SK-N-SH (cell line): ENCODE measurements at regions not wholly inside any gene's neighbourhood (a gene's known extent, or its start where the extent isn't known, plus 50 kb on each side); places are given as distances from the start of the nearest gene placed in this dataset.

ENCODE experiments used
- CTCF ChIA-PET: fragments of 300-600, 350-600 bp; formaldehyde crosslinking; extraction: SDS; loops from one replicate; lab custom pipeline; 2021; lab: Yijun Ruan, JAX
- POLR2A ChIA-PET: fragments of 350-600 bp; sonication (Branson Sonifier 250); formaldehyde crosslinking; extraction: SDS; loops from one replicate; lab custom pipeline; 2020; ENCODE audit warnings: antibody characterized with exemption, inconsistent platforms; lab: Yijun Ruan, JAX
- DNase-seq: peaks from one replicate; pipeline ENCODE4 v3.0.0; 2012
- H2AFZ ChIP-seq: fragments of 200-600 bp; sonication (generic); 2 replicates; pipeline ENCODE4 v1.8.1; 2016; ENCODE audit warnings: antibody characterized with exemption, mild to moderate bottlenecking, low read depth
- H3F3A ChIP-seq: fragments of 200-600 bp; sonication (generic); replicated peaks from 2 replicates; pipeline ENCODE3; 2016; ENCODE audit warnings: antibody characterized with exemption, mild to moderate bottlenecking; ENCODE audit not compliant: insufficient read depth
- H3K27ac ChIP-seq, 2 experiments: fragments of 200-500 bp in 1 of 2; fragments of 200-600 bp in 1 of 2; sonication (Bioruptor generic) in 1 of 2; sonication (generic), shearing (Covaris generic) in 1 of 2; 2 replicates each; pipeline versions ENCODE4 v1.5.1 to v1.6.1; 2014 to 2016; ENCODE audit warnings: low read depth in 2 of 2, inconsistent platforms in 1 of 2, low read length in 1 of 2, mild to moderate bottlenecking in 1 of 2, mixed read lengths in 1 of 2
- H3K27me3 ChIP-seq: fragments of 200-600 bp; sonication (generic), shearing (Covaris generic); 2 replicates; pipeline ENCODE4 v1.6.1; 2016; ENCODE audit warnings: mixed run types; ENCODE audit not compliant: insufficient read depth
- H3K36me3 ChIP-seq, 2 experiments: fragments of 200-500 bp in 1 of 2; fragments of 200-600 bp in 1 of 2; sonication (Bioruptor generic) in 1 of 2; sonication (generic) in 1 of 2; replicated peaks in 1 of 2; 2 replicates each; pipeline versions ENCODE3 to v1.5.1; 2014 to 2016; ENCODE audit warnings: low read length in 1 of 2, mild to moderate bottlenecking in 1 of 2; ENCODE audit not compliant: insufficient read depth in 2 of 2, control insufficient read depth in 1 of 2
- H3K4me1 ChIP-seq, 2 experiments: fragments of 200-500 bp in 1 of 2; fragments of 200-600 bp in 1 of 2; sonication (Bioruptor generic) in 1 of 2; sonication (generic), shearing (Covaris generic) in 1 of 2; 2 replicates each; pipeline versions ENCODE4 v1.5.1 to v1.6.1; 2014 to 2016; ENCODE audit warnings: low read depth in 1 of 2, low read length in 1 of 2, mixed run types in 1 of 2; ENCODE audit not compliant: insufficient read depth in 2 of 2, control insufficient read depth in 1 of 2
- H3K4me2 ChIP-seq: fragments of 200-600 bp; sonication (generic), shearing (Covaris generic); 2 replicates; pipeline ENCODE4 v1.6.1; 2017; ENCODE audit warnings: mixed run types
- H3K4me3 ChIP-seq, 2 experiments: fragments of 200-500 bp in 1 of 2; fragments of 200-600 bp in 1 of 2; sonication (Bioruptor generic) in 1 of 2; sonication (generic), shearing (Covaris generic) in 1 of 2; 2 replicates each; pipeline versions ENCODE4 v1.5.1 to v1.8.1; 2014 to 2016; ENCODE audit warnings: low read depth in 2 of 2, inconsistent platforms in 1 of 2, low read length in 1 of 2, mild to moderate bottlenecking in 1 of 2, mixed read lengths in 1 of 2, moderate library complexity in 1 of 2
- H3K79me2 ChIP-seq: fragments of 200-600 bp; sonication (generic); 2 replicates; pipeline ENCODE4 v1.8.1; 2017; ENCODE audit warnings: mild to moderate bottlenecking; ENCODE audit not compliant: insufficient read depth
- H3K9ac ChIP-seq: fragments of 200-600 bp; sonication (generic); 2 replicates; pipeline ENCODE4 v1.6.1; 2017; ENCODE audit warnings: mixed run types
- H3K9me2 ChIP-seq: fragments of 200-600 bp; sonication (generic); 2 replicates; pipeline ENCODE4 v1.6.1; 2017; ENCODE audit warnings: mixed run types
- H3K9me3 ChIP-seq: fragments of 200-600 bp; sonication (generic); 2 replicates; pipeline ENCODE4 v1.6.1; 2017; ENCODE audit warnings: mixed run types, mild to moderate bottlenecking, moderate library complexity
- H4K20me1 ChIP-seq: fragments of 200-600 bp; sonication (generic); 2 replicates; pipeline ENCODE4 v1.6.1; 2017; ENCODE audit warnings: mild to moderate bottlenecking, mixed run types; ENCODE audit not compliant: insufficient read depth
- EZH2phosphoT487 ChIP-seq: fragments of 200-600 bp; sonication (generic); IDR thresholded peaks from 2 replicates; pipeline ENCODE4 v1.6.1; 2017; ENCODE audit warnings: low read depth, mixed run types, mild to moderate bottlenecking, antibody characterized with exemption, moderate library complexity, borderline replicate concordance
- FOXM1 ChIP-seq: IDR thresholded peaks from 2 replicates; pipeline ENCODE4 v1.4.0; 2012; ENCODE audit warnings: low read depth, mild to moderate bottlenecking
- MEF2A ChIP-seq: IDR thresholded peaks from 2 replicates; pipeline ENCODE4 v1.4.0; 2012; ENCODE audit warnings: low read depth, borderline replicate concordance
- NRF1 ChIP-seq: IDR thresholded peaks from 2 replicates; pipeline ENCODE4 v1.6.1; 2012; ENCODE audit warnings: low read depth, mild to moderate bottlenecking, low read length
- POLR2AphosphoS5 ChIP-seq: IDR thresholded peaks from 2 replicates; pipeline ENCODE4 v1.6.1; 2012; ENCODE audit warnings: low read depth, low read length
- RXRA ChIP-seq: IDR thresholded peaks from 2 replicates; pipeline ENCODE4 v1.4.0; 2012; ENCODE audit warnings: low read depth, mild to moderate bottlenecking, borderline replicate concordance
- SMC3 ChIP-seq: IDR thresholded peaks from 2 replicates; pipeline ENCODE4 v1.6.1; 2012; ENCODE audit warnings: low read depth, low read length, improper control_type of control experiment
- WGBS: methylation state at CpG from one replicate; pipeline ENCODE4 v1.1.6; 2017; ENCODE audit warnings: low lambda C conversion rate; 5-methylcytosine and 5-hydroxymethylcytosine counted together
- TF ChIP-seq, protein P1 (sequence below): fragments of 150-350 bp; IDR thresholded peaks from 2 replicates; pipeline ENCODE4 v1.6.1; 2016; ENCODE audit warnings: mild to moderate bottlenecking, low read depth, low read length
- TF ChIP-seq, protein P2 (sequence below): IDR thresholded peaks from 2 replicates; pipeline ENCODE4 v1.6.1; 2012; ENCODE audit warnings: mild to moderate bottlenecking, low read depth, low read length, moderate library complexity
- TF ChIP-seq, protein P3 (sequence below): IDR thresholded peaks from 2 replicates; pipeline ENCODE4 v1.4.0; 2012; ENCODE audit warnings: low read depth, borderline replicate concordance
- TF ChIP-seq, protein P4 (sequence below): IDR thresholded peaks from 2 replicates; pipeline ENCODE4 v1.4.0; 2012; ENCODE audit warnings: low read depth, borderline replicate concordance

DNA sequence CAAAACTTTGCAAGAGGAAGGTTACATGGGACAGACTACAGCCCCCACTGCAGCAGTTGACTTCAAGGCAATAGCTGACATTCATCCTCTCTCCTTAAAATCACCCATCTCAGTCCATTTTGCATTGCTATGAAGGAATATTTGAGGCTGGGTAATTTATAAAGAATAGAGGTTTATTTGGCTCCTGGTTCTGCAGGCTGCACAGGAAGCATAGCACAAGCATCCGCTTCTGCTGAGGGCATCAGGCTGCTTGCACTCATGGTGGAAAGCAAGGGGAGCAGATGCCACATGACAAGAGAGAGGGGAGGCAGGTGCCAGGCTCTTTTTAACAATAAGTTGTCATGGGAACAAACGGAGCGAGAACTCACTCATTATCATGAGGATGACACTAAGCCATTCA is 646.0 kb downstream of the ZEB2 start:
- H3K9me2 ChIP-seq: no peaks in the 10 kb centered on the region
- no peak overlapping the region for H2AFZ ChIP-seq
- H3K4me1 ChIP-seq: peaks cover 0 to 3% of the 10 kb centered on the region in 2 experiments; a peak in 2 of 4 replicates
- CTCF ChIA-PET: no interaction called here
- no peaks in the 10 kb centered on the region for H3K9me3 ChIP-seq
- H3K79me2 ChIP-seq: no peaks in the 10 kb centered on the region
- no peaks in the 10 kb centered on the region for H3F3A ChIP-seq
- no peak overlapping the region for H3K27ac ChIP-seq
- H3K4me2 ChIP-seq: no peak overlapping the region
- 78% methylated on average over 3 of the region's 3 CpGs for WGBS
- TF ChIP-seq, protein P1, sequence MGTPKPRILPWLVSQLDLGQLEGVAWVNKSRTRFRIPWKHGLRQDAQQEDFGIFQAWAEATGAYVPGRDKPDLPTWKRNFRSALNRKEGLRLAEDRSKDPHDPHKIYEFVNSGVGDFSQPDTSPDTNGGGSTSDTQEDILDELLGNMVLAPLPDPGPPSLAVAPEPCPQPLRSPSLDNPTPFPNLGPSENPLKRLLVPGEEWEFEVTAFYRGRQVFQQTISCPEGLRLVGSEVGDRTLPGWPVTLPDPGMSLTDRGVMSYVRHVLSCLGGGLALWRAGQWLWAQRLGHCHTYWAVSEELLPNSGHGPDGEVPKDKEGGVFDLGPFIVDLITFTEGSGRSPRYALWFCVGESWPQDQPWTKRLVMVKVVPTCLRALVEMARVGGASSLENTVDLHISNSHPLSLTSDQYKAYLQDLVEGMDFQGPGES: no peak
- TF ChIP-seq FOXM1 (no peak), POLR2AphosphoS5 (no peak), MEF2A (no peak), SMC3 (no peak), NRF1 (no peak), RXRA (no peak), EZH2phosphoT487 (no peak)
- TF ChIP-seq, protein P2, sequence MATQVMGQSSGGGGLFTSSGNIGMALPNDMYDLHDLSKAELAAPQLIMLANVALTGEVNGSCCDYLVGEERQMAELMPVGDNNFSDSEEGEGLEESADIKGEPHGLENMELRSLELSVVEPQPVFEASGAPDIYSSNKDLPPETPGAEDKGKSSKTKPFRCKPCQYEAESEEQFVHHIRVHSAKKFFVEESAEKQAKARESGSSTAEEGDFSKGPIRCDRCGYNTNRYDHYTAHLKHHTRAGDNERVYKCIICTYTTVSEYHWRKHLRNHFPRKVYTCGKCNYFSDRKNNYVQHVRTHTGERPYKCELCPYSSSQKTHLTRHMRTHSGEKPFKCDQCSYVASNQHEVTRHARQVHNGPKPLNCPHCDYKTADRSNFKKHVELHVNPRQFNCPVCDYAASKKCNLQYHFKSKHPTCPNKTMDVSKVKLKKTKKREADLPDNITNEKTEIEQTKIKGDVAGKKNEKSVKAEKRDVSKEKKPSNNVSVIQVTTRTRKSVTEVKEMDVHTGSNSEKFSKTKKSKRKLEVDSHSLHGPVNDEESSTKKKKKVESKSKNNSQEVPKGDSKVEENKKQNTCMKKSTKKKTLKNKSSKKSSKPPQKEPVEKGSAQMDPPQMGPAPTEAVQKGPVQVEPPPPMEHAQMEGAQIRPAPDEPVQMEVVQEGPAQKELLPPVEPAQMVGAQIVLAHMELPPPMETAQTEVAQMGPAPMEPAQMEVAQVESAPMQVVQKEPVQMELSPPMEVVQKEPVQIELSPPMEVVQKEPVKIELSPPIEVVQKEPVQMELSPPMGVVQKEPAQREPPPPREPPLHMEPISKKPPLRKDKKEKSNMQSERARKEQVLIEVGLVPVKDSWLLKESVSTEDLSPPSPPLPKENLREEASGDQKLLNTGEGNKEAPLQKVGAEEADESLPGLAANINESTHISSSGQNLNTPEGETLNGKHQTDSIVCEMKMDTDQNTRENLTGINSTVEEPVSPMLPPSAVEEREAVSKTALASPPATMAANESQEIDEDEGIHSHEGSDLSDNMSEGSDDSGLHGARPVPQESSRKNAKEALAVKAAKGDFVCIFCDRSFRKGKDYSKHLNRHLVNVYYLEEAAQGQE: no peak
- TF ChIP-seq, protein P3, sequence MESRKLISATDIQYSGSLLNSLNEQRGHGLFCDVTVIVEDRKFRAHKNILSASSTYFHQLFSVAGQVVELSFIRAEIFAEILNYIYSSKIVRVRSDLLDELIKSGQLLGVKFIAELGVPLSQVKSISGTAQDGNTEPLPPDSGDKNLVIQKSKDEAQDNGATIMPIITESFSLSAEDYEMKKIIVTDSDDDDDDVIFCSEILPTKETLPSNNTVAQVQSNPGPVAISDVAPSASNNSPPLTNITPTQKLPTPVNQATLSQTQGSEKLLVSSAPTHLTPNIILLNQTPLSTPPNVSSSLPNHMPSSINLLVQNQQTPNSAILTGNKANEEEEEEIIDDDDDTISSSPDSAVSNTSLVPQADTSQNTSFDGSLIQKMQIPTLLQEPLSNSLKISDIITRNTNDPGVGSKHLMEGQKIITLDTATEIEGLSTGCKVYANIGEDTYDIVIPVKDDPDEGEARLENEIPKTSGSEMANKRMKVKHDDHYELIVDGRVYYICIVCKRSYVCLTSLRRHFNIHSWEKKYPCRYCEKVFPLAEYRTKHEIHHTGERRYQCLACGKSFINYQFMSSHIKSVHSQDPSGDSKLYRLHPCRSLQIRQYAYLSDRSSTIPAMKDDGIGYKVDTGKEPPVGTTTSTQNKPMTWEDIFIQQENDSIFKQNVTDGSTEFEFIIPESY: no peak
- TF ChIP-seq, protein P4, sequence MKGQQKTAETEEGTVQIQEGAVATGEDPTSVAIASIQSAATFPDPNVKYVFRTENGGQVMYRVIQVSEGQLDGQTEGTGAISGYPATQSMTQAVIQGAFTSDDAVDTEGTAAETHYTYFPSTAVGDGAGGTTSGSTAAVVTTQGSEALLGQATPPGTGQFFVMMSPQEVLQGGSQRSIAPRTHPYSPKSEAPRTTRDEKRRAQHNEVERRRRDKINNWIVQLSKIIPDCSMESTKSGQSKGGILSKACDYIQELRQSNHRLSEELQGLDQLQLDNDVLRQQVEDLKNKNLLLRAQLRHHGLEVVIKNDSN: no peak
- H3K36me3 ChIP-seq: no peaks in the 10 kb centered on the region
- no peak for DNase-seq
- H4K20me1 ChIP-seq: no peaks in the 10 kb centered on the region
- H3K4me3 ChIP-seq: no peak overlapping the region
- POLR2A ChIA-PET: no interaction called here
- H3K27me3 ChIP-seq: no peaks in the 10 kb centered on the region
- H3K9ac ChIP-seq: no peak overlapping the region
